Panc1 (cell line): ENCODE measurements at regions not wholly inside any gene's neighbourhood (a gene's known extent, or its start where the extent isn't known, plus 50 kb on each side); places are given as distances from the start of the nearest gene placed in this dataset.

Source experiments
- POLR2AphosphoS5 ChIP-seq: IDR thresholded peaks from 2 replicates; pipeline ENCODE4 v1.6.1; 2012; ENCODE audit warnings: mild to moderate bottlenecking, low read depth, low read length, moderate library complexity
- SIN3A ChIP-seq: IDR thresholded peaks from 2 replicates; pipeline ENCODE4 v1.6.1; 2012; ENCODE audit warnings: low read depth, mild to moderate bottlenecking, low read length, moderate library complexity, borderline replicate concordance; ENCODE audit not compliant: insufficient read depth
- TF ChIP-seq, protein P1 (sequence below): fragments of 450-650 bp; IDR thresholded peaks from 2 replicates; pipeline ENCODE4 v1.5.1; 2017; ENCODE audit warnings: mild to moderate bottlenecking

DNA sequence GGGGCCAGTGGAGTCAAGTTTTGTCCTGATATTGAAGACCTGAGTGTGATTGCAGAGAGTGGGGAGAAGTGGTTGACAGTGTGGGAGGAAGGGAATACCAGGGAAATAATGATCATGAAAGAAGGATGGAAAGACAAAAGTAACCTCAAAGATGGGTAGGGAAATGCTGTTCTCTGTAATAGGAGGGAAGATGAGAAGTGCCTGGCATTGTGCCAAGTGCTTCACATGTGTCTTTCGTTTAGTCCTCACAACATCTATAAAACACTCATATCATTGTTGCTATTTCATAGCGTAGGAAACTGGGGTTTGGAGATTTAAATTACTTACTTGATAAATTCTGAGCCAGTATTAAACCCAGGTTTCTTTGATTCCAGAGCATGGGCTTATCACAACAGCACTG, 472.3 kb downstream of the LRRC70 start:
- TF ChIP-seq POLR2AphosphoS5 (no peak), SIN3A (no peak)
- TF ChIP-seq, protein P1, sequence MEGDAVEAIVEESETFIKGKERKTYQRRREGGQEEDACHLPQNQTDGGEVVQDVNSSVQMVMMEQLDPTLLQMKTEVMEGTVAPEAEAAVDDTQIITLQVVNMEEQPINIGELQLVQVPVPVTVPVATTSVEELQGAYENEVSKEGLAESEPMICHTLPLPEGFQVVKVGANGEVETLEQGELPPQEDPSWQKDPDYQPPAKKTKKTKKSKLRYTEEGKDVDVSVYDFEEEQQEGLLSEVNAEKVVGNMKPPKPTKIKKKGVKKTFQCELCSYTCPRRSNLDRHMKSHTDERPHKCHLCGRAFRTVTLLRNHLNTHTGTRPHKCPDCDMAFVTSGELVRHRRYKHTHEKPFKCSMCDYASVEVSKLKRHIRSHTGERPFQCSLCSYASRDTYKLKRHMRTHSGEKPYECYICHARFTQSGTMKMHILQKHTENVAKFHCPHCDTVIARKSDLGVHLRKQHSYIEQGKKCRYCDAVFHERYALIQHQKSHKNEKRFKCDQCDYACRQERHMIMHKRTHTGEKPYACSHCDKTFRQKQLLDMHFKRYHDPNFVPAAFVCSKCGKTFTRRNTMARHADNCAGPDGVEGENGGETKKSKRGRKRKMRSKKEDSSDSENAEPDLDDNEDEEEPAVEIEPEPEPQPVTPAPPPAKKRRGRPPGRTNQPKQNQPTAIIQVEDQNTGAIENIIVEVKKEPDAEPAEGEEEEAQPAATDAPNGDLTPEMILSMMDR: no peak
